A673 (cell line): ENCODE measurements at regions not wholly inside any gene's neighbourhood (a gene's known extent, or its start where the extent isn't known, plus 50 kb on each side); places are given as distances from the start of the nearest gene placed in this dataset.

ENCODE experiments used
- EZH2 ChIP-seq: fragments of 200-600 bp; sonication (generic); IDR thresholded peaks from 2 replicates; pipeline ENCODE4 v1.6.1; 2017; ENCODE audit warnings: borderline replicate concordance, low read depth, mild to moderate bottlenecking, mixed read lengths, antibody characterized with exemption, low read length; ENCODE audit not compliant: poor library complexity, severe bottlenecking
- TF ChIP-seq, protein P1 (sequence below): fragments of 300-800, 200-600 bp; sonication (generic); conservative IDR thresholded peaks from 2 replicates; pipeline ENCODE4 v1.5.1; 2017; ENCODE audit warnings: low read depth, mild to moderate bottlenecking, antibody characterized with exemption, low read length, moderate library complexity, mixed read lengths

DNA sequence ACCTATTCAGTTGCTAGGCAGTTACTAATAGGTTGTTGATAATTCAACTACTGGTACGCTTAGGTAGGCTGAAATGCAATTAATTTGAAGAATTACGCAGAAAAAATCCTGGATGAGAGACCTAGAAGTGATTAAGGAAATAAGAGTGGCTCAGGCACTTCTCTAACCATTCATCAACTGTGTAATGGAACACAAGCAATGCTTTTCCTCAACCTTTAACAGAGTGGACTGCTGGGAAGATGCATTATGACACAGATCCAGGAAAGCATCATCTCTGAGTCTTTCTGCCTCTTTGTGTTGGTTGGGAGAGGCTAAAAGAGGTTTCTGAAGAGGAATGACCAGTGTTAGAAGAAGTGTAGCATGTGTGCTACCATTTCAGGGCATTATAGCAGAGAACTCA lies 992.2 kb downstream of the TSN start:
- TF ChIP-seq, protein P1, sequence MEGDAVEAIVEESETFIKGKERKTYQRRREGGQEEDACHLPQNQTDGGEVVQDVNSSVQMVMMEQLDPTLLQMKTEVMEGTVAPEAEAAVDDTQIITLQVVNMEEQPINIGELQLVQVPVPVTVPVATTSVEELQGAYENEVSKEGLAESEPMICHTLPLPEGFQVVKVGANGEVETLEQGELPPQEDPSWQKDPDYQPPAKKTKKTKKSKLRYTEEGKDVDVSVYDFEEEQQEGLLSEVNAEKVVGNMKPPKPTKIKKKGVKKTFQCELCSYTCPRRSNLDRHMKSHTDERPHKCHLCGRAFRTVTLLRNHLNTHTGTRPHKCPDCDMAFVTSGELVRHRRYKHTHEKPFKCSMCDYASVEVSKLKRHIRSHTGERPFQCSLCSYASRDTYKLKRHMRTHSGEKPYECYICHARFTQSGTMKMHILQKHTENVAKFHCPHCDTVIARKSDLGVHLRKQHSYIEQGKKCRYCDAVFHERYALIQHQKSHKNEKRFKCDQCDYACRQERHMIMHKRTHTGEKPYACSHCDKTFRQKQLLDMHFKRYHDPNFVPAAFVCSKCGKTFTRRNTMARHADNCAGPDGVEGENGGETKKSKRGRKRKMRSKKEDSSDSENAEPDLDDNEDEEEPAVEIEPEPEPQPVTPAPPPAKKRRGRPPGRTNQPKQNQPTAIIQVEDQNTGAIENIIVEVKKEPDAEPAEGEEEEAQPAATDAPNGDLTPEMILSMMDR = no peak
- no peak for TF ChIP-seq EZH2
